K562 (cell line): ENCODE measurements at regions not wholly inside any gene's neighbourhood (a gene's known extent, or its start where the extent isn't known, plus 50 kb on each side); places are given as distances from the start of the nearest gene placed in this dataset.

Experiments used
- HCFC1 ChIP-seq: IDR thresholded peaks from 2 replicates; pipeline ENCODE4 v1.6.1; 2012; ENCODE audit warnings: low read depth, low read length, improper control_type of control experiment
- MYBL2 ChIP-seq, 2 experiments: fragments of 450-650 bp in 1 of 2; sonication (generic) in 1 of 2; formaldehyde crosslinking in 1 of 2; IDR thresholded peaks; 2 replicates each; pipeline versions ENCODE4 v1.6.1 to v1.8.1; 2017 to 2022; ENCODE audit warnings: borderline replicate concordance in 1 of 2, inconsistent platforms in 1 of 2, low read depth in 1 of 2, mild to moderate bottlenecking in 1 of 2, missing genetic modification reagents in 1 of 2, moderate library complexity in 1 of 2
- POLR2AphosphoS5 ChIP-seq: IDR thresholded peaks from 2 replicates; pipeline ENCODE4 v1.6.1; 2011; ENCODE audit warnings: mild to moderate bottlenecking, low read depth, low read length, moderate library complexity; ENCODE audit not compliant: control insufficient read depth, insufficient read depth
- SRSF7 ChIP-seq: fragments of 200-400 bp; formaldehyde crosslinking; optimal IDR thresholded peaks from 2 replicates; pipeline ENCODE3; 2017; ENCODE audit warnings: mild to moderate bottlenecking, low read depth, low read length
- ZNF146 ChIP-seq: IDR thresholded peaks from one replicate; pipeline ENCODE4 v1.6.1; 2018; ENCODE audit warnings: missing compliant biosample characterization; ENCODE audit not compliant: unreplicated experiment
- TF ChIP-seq, protein P1 (sequence below): fragments of 450-650 bp; IDR thresholded peaks from 2 replicates; pipeline ENCODE4 v1.6.1; 2016; ENCODE audit warnings: mild to moderate bottlenecking, moderate library complexity
- TF ChIP-seq, protein P2 (sequence below): fragments of 200-800 bp; sonication (Bioruptor generic); IDR thresholded peaks from 2 replicates; pipeline ENCODE4 v1.6.1; 2017; ENCODE audit warnings: missing genetic modification characterization, missing compliant biosample characterization

- TF ChIP-seq MYBL2 (IDR thresholded peaks at IDR 0.05; ENCODE audit: low read depth) (no peak), MYBL2 (CRISPR knock-in tag; IDR thresholded peaks at IDR 0.05; ENCODE audit: borderline replicate concordance) (no peak), SRSF7 (no peak), POLR2AphosphoS5 (no peak), HCFC1 (no peak), ZNF146 (CRISPR knock-in tag) (no peak)
- TF ChIP-seq, protein P1, sequence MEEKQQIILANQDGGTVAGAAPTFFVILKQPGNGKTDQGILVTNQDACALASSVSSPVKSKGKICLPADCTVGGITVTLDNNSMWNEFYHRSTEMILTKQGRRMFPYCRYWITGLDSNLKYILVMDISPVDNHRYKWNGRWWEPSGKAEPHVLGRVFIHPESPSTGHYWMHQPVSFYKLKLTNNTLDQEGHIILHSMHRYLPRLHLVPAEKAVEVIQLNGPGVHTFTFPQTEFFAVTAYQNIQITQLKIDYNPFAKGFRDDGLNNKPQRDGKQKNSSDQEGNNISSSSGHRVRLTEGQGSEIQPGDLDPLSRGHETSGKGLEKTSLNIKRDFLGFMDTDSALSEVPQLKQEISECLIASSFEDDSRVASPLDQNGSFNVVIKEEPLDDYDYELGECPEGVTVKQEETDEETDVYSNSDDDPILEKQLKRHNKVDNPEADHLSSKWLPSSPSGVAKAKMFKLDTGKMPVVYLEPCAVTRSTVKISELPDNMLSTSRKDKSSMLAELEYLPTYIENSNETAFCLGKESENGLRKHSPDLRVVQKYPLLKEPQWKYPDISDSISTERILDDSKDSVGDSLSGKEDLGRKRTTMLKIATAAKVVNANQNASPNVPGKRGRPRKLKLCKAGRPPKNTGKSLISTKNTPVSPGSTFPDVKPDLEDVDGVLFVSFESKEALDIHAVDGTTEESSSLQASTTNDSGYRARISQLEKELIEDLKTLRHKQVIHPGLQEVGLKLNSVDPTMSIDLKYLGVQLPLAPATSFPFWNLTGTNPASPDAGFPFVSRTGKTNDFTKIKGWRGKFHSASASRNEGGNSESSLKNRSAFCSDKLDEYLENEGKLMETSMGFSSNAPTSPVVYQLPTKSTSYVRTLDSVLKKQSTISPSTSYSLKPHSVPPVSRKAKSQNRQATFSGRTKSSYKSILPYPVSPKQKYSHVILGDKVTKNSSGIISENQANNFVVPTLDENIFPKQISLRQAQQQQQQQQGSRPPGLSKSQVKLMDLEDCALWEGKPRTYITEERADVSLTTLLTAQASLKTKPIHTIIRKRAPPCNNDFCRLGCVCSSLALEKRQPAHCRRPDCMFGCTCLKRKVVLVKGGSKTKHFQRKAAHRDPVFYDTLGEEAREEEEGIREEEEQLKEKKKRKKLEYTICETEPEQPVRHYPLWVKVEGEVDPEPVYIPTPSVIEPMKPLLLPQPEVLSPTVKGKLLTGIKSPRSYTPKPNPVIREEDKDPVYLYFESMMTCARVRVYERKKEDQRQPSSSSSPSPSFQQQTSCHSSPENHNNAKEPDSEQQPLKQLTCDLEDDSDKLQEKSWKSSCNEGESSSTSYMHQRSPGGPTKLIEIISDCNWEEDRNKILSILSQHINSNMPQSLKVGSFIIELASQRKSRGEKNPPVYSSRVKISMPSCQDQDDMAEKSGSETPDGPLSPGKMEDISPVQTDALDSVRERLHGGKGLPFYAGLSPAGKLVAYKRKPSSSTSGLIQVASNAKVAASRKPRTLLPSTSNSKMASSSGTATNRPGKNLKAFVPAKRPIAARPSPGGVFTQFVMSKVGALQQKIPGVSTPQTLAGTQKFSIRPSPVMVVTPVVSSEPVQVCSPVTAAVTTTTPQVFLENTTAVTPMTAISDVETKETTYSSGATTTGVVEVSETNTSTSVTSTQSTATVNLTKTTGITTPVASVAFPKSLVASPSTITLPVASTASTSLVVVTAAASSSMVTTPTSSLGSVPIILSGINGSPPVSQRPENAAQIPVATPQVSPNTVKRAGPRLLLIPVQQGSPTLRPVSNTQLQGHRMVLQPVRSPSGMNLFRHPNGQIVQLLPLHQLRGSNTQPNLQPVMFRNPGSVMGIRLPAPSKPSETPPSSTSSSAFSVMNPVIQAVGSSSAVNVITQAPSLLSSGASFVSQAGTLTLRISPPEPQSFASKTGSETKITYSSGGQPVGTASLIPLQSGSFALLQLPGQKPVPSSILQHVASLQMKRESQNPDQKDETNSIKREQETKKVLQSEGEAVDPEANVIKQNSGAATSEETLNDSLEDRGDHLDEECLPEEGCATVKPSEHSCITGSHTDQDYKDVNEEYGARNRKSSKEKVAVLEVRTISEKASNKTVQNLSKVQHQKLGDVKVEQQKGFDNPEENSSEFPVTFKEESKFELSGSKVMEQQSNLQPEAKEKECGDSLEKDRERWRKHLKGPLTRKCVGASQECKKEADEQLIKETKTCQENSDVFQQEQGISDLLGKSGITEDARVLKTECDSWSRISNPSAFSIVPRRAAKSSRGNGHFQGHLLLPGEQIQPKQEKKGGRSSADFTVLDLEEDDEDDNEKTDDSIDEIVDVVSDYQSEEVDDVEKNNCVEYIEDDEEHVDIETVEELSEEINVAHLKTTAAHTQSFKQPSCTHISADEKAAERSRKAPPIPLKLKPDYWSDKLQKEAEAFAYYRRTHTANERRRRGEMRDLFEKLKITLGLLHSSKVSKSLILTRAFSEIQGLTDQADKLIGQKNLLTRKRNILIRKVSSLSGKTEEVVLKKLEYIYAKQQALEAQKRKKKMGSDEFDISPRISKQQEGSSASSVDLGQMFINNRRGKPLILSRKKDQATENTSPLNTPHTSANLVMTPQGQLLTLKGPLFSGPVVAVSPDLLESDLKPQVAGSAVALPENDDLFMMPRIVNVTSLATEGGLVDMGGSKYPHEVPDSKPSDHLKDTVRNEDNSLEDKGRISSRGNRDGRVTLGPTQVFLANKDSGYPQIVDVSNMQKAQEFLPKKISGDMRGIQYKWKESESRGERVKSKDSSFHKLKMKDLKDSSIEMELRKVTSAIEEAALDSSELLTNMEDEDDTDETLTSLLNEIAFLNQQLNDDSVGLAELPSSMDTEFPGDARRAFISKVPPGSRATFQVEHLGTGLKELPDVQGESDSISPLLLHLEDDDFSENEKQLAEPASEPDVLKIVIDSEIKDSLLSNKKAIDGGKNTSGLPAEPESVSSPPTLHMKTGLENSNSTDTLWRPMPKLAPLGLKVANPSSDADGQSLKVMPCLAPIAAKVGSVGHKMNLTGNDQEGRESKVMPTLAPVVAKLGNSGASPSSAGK, result no peak
- TF ChIP-seq, protein P2, sequence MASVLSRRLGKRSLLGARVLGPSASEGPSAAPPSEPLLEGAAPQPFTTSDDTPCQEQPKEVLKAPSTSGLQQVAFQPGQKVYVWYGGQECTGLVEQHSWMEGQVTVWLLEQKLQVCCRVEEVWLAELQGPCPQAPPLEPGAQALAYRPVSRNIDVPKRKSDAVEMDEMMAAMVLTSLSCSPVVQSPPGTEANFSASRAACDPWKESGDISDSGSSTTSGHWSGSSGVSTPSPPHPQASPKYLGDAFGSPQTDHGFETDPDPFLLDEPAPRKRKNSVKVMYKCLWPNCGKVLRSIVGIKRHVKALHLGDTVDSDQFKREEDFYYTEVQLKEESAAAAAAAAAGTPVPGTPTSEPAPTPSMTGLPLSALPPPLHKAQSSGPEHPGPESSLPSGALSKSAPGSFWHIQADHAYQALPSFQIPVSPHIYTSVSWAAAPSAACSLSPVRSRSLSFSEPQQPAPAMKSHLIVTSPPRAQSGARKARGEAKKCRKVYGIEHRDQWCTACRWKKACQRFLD (CRISPR knock-in tag), result no peak
Observed at GRCh38 chr3:120841264-120841663, 66.7 kb upstream of the STXBP5L start (continued).
